ENCODE measurements at regions not wholly inside any gene's neighbourhood (a gene's known extent, or its start where the extent isn't known, plus 50 kb on each side); places are given as distances from the start of the nearest gene placed in this dataset.

DNA sequence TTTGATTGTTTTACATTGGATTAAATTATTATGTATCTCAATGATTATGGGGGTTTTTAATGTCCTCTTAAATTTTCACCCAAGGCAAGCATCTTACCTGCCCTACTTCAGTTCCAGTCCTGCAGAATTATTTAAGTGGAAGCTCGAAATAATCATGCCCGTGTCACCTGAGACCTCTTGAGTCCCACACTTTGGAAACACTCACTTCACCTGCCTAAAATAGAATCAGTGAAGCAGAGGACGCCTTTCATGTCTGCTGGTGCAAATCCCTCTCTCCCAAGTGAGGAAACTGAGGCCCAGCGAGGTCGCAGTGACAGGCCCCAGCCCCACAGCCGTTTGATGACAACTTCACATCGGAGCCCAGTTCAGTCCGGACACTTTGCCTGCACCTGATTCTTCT, 284.6 kb downstream of the C16orf95 start:
- H3K9me3 ChIP-seq (ENCODE audit: low read depth): no peaks in the 10 kb centered on the region
- H3K36me3 ChIP-seq (ENCODE audit: low read depth): no peaks in the 10 kb centered on the region
- no peak overlapping the region for H2AFZ ChIP-seq
- in situ Hi-C loops (cut with MboI): no loop called here
- H3K27me3 ChIP-seq (replicated peaks; ENCODE audit: insufficient read depth): peaks cover 66% of the 10 kb centered on the region
- H3K27ac ChIP-seq: no peak overlapping the region
- TF ChIP-seq EZH2 (IDR thresholded peaks at IDR 0.05; ENCODE audit: insufficient read depth, poor library complexity, severe bottlenecking): no peak
- H3K4me1 ChIP-seq (ENCODE audit: insufficient read depth): no peaks in the 10 kb centered on the region
- H3K9ac ChIP-seq: no peak overlapping the region
- H3F3A ChIP-seq (ENCODE audit: insufficient read depth): no peaks in the 10 kb centered on the region
- no peaks in the 10 kb centered on the region for H3K79me2 ChIP-seq (ENCODE audit: insufficient read depth)
- H3K4me3 ChIP-seq: no peak overlapping the region
- WGBS, 2 experiments (ENCODE audit: low coverage in 1 of 2, low lambda C conversion rate in 2 of 2, missing lambda C conversion rate in 2 of 2): 38 to 39% methylated on average over 8 of the region's 8 CpGs
- no peak overlapping the region for H3K4me2 ChIP-seq (ENCODE audit: unreplicated experiment)
- H4K20me1 ChIP-seq (ENCODE audit: insufficient read depth): no peaks in the 10 kb centered on the region
- DNase-seq: no peak
- no peaks in the 10 kb centered on the region for H3K9me2 ChIP-seq (ENCODE audit: insufficient read depth)

DNA sequence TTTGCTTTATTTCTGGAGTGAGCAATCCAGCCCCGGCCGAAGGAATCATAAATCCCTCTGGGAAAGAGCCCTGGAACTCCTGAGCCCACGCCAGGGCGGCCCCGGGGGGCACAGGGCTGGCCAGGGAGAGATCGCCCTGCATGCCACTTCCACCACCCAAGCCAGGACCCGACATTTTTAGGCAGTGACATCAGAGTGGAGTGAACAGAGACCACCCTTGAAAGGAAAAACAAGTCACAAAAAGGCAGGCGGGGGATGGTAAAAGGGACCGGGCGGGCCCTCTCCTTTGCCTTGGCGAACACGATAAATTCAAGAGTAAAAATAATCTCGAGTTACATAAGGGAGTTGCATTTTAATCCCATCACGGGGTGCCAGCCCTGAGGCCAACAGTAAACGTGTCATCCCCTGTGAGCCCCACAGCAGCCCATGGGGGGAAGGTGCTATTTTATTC, 284.1 kb downstream of the C16orf95 start:
- no peaks in the 10 kb centered on the region for H4K20me1 ChIP-seq (ENCODE audit: insufficient read depth)
- no peak overlapping the region for H3K4me2 ChIP-seq (ENCODE audit: unreplicated experiment)
- DNase-seq: no peak
- no peaks in the 10 kb centered on the region for H3K36me3 ChIP-seq (ENCODE audit: low read depth)
- whole genome bisulfite sequencing, 2 experiments (ENCODE audit: low coverage in 1 of 2, low lambda C conversion rate in 2 of 2, missing lambda C conversion rate in 2 of 2): 68% methylated on average over 15 of the region's 15 CpGs
- H3K9me3 ChIP-seq (ENCODE audit: low read depth): no peaks in the 10 kb centered on the region
- no peak for TF ChIP-seq EZH2 (IDR thresholded peaks at IDR 0.05; ENCODE audit: insufficient read depth, poor library complexity, severe bottlenecking)
- peaks cover 65% of the 10 kb centered on the region for H3K27me3 ChIP-seq (replicated peaks; ENCODE audit: insufficient read depth)
- H3K9ac ChIP-seq: no peak overlapping the region
- no peaks in the 10 kb centered on the region for H3K9me2 ChIP-seq (ENCODE audit: insufficient read depth)
- in situ Hi-C loops (cut with MboI): no loop called here
- no peak overlapping the region for H3K27ac ChIP-seq
- no peaks in the 10 kb centered on the region for H3K79me2 ChIP-seq (ENCODE audit: insufficient read depth)
- H3F3A ChIP-seq (ENCODE audit: insufficient read depth): no peaks in the 10 kb centered on the region
- H3K4me3 ChIP-seq: no peak overlapping the region
- no peak overlapping the region for H2AFZ ChIP-seq
- no peaks in the 10 kb centered on the region for H3K4me1 ChIP-seq (ENCODE audit: insufficient read depth)

DNA sequence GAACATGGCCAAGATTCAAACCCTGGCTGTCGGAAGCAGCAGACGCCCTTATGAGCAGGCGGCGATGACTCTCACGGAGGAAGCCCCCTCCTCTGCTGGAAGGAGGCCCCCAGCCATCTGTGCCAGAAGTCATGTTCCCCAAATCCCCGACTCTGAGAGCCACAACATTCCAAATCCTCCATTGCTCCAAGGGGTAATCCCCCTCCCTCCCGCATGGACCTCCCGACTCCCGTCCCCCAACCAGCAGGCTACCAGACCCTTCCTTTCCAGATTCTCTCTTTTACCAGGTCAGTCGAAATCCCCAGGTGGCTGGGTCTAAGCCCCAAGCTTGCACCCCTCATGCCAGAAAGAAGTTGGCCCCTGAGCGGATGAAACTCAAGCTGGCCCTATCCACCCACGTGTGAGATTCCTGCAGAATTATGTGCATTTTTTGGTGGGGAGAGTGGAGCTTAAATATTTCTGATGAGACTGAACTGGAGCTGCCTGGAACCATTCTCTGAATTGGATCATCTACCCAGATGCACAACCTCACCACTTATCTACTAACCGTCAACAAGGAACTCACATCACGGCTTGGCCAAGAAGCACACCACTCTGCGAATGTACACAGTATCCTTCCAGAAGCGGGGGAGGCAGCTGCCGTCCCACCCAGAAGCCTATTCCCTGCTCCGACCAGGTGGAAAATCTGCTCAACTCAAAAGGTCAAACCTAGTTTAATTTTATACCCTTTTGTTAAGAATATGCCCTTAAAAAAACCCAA, 283.5 kb downstream of the C16orf95 start:
- WGBS, 2 experiments (ENCODE audit: low coverage in 1 of 2, low lambda C conversion rate in 2 of 2, missing lambda C conversion rate in 2 of 2): 59 to 60% methylated on average over 17 to 18 of the region's 18 CpGs
- Histone ChIP-seq H3F3A (ENCODE audit: insufficient read depth) (no peaks in the 10 kb centered on the region), H3K4me2 (ENCODE audit: unreplicated experiment) (no peak overlapping the region), H3K79me2 (ENCODE audit: insufficient read depth) (no peaks in the 10 kb centered on the region), H3K4me1 (ENCODE audit: insufficient read depth) (no peaks in the 10 kb centered on the region), H3K4me3 (no peak overlapping the region), H3K27me3 (replicated peaks; ENCODE audit: insufficient read depth) (peaks cover 66% of the 10 kb centered on the region), H3K9me3 (ENCODE audit: low read depth) (no peaks in the 10 kb centered on the region), H3K9me2 (ENCODE audit: insufficient read depth) (no peaks in the 10 kb centered on the region), H3K9ac (no peak overlapping the region), H3K27ac (no peak overlapping the region), H2AFZ (no peak overlapping the region), H3K36me3 (ENCODE audit: low read depth) (no peaks in the 10 kb centered on the region), H4K20me1 (ENCODE audit: insufficient read depth) (no peaks in the 10 kb centered on the region)
- TF ChIP-seq EZH2phosphoT487 (IDR thresholded peaks at IDR 0.05; ENCODE audit: insufficient read depth, low read depth) (no peak), EZH2 (IDR thresholded peaks at IDR 0.05; ENCODE audit: insufficient read depth, poor library complexity, severe bottlenecking) (no peak)
- no peak for DNase-seq
- in situ Hi-C loops (cut with MboI): no loop called here

DNA sequence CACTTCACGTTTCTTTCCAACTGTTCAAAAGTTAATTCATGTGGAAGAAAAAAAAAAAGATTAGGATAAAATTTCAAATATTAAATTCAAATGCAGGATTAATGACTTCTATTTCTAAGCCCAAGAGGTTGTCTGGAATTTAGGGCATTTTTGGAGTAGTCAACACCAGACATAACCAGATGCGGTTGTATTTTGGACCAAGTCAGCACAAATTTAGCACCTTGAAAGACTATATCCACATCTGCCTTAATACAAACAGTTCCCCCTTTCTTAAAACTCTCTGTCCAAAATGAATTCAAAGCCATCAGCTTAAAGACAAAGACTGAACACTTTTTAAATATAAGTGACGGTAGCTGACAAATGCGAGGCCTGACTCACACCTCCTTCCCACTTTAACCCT, 282.9 kb downstream of the C16orf95 start:
- no peak overlapping the region for H3K4me3 ChIP-seq
- no peak overlapping the region for H3K4me2 ChIP-seq (ENCODE audit: unreplicated experiment)
- no peak for DNase-seq
- H3K9me3 ChIP-seq (ENCODE audit: low read depth): no peaks in the 10 kb centered on the region
- H4K20me1 ChIP-seq (ENCODE audit: insufficient read depth): no peaks in the 10 kb centered on the region
- peaks cover 67% of the 10 kb centered on the region for H3K27me3 ChIP-seq (replicated peaks; ENCODE audit: insufficient read depth)
- H3K36me3 ChIP-seq (ENCODE audit: low read depth): no peaks in the 10 kb centered on the region
- no peaks in the 10 kb centered on the region for H3K79me2 ChIP-seq (ENCODE audit: insufficient read depth)
- 47 to 51% methylated on average over 4 of the region's 4 CpGs for whole genome bisulfite sequencing, 2 experiments (ENCODE audit: low coverage in 1 of 2, low lambda C conversion rate in 2 of 2, missing lambda C conversion rate in 2 of 2)
- H3K27ac ChIP-seq: no peak overlapping the region
- in situ Hi-C loops (cut with MboI): no loop called here
- H3K4me1 ChIP-seq (ENCODE audit: insufficient read depth): no peaks in the 10 kb centered on the region
- H3K9ac ChIP-seq: no peak overlapping the region
- H3K9me2 ChIP-seq (ENCODE audit: insufficient read depth): no peaks in the 10 kb centered on the region
- no peak for TF ChIP-seq EZH2 (IDR thresholded peaks at IDR 0.05; ENCODE audit: insufficient read depth, poor library complexity, severe bottlenecking)
- no peak for TF ChIP-seq EZH2phosphoT487 (IDR thresholded peaks at IDR 0.05; ENCODE audit: insufficient read depth, low read depth)
- H2AFZ ChIP-seq: no peak overlapping the region
- no peaks in the 10 kb centered on the region for H3F3A ChIP-seq (ENCODE audit: insufficient read depth)

Measured in GM23248 (cell line).